WTC11 (cell line): ENCODE measurements at regions not wholly inside any gene's neighbourhood (a gene's known extent, or its start where the extent isn't known, plus 50 kb on each side); places are given as distances from the start of the nearest gene placed in this dataset.

Source experiments
- ATAC-seq: fragments of 200-7000 bp; cut with Tn5 transposase; 2 replicates; pipeline ENCODE4 v1.10.0; 2021; ENCODE audit warnings: mild to moderate bottlenecking, moderate library complexity
- CTCF ChIA-PET: fragments of 300-600 bp; sonication (Branson Sonifier 250); formaldehyde crosslinking; loops from one replicate; lab custom pipeline; 2021; ENCODE audit warnings: antibody characterized with exemption; lab: Charles Lee
- POLR2A ChIA-PET: fragments of 350-600 bp; sonication (Branson Sonifier 250); formaldehyde crosslinking; loops from one replicate; lab custom pipeline; 2021; ENCODE audit warnings: antibody characterized with exemption; lab: Charles Lee
- DNase-seq: peaks from one replicate; pipeline ENCODE4 v3.0.0; 2021; ENCODE audit warnings: low spot score
- H3K27ac Mint-ChIP-seq: 2 replicates; pipeline ENCODE4 v1.8.0; 2021; ENCODE audit warnings: mixed read lengths
- H3K27me3 Mint-ChIP-seq: 2 replicates; pipeline ENCODE4 v1.8.0; 2021; ENCODE audit warnings: low read depth, mild to moderate bottlenecking, moderate library complexity, mixed read lengths
- H3K36me3 Mint-ChIP-seq: 2 replicates; pipeline ENCODE4 v1.8.0; 2021; ENCODE audit warnings: mixed read lengths
- H3K4me1 Mint-ChIP-seq: 2 replicates; pipeline ENCODE4 v1.8.0; 2022; ENCODE audit warnings: mixed read lengths
- H3K4me3 Mint-ChIP-seq: 2 replicates; pipeline ENCODE4 v1.8.0; 2021; ENCODE audit warnings: mild to moderate bottlenecking, moderate library complexity, mixed read lengths
- H3K9me3 Mint-ChIP-seq: 2 replicates; pipeline ENCODE4 v1.8.0; 2021; ENCODE audit warnings: mixed read lengths
- CREM ChIP-seq: sonication (generic); formaldehyde crosslinking; IDR thresholded peaks from 2 replicates; pipeline ENCODE4 v1.8.1; 2022; ENCODE audit warnings: mild to moderate bottlenecking, missing genetic modification reagents, moderate library complexity
- CTCF ChIP-seq: fragments of 200-600 bp; IDR thresholded peaks from 2 replicates; pipeline ENCODE4 v1.8.0; 2022; ENCODE audit warnings: antibody characterized with exemption
- ELF4 ChIP-seq: sonication (generic); formaldehyde crosslinking; IDR thresholded peaks from 2 replicates; pipeline ENCODE4 v1.8.1; 2022; ENCODE audit warnings: low read depth, mild to moderate bottlenecking, moderate library complexity, missing genetic modification reagents
- EMX1 ChIP-seq: fragments of 250-450 bp; sonication (Bioruptor Pico); IDR thresholded peaks from 2 replicates; pipeline ENCODE4 v1.8.0; 2021; ENCODE audit warnings: mild to moderate bottlenecking
- FOXJ3 ChIP-seq: sonication (generic); formaldehyde crosslinking; IDR thresholded peaks from 2 replicates; pipeline ENCODE4 v1.9.0; 2021; ENCODE audit warnings: missing genetic modification reagents, mild to moderate bottlenecking, borderline replicate concordance
- GRHL2 ChIP-seq: fragments of 250-450 bp; sonication (Bioruptor Pico); IDR thresholded peaks from 2 replicates; pipeline ENCODE4 v1.8.0; 2022; ENCODE audit warnings: mild to moderate bottlenecking, moderate library complexity; ENCODE audit not compliant: insufficient replicate concordance, severe bottlenecking
- IRF2 ChIP-seq: sonication (generic); formaldehyde crosslinking; IDR thresholded peaks from 2 replicates; pipeline ENCODE4 v1.8.0; 2022; ENCODE audit warnings: low read depth, missing genetic modification reagents, borderline replicate concordance
- JAZF1 ChIP-seq: fragments of 250-450 bp; sonication (Bioruptor Pico); IDR thresholded peaks from 2 replicates; pipeline ENCODE4 v1.9.0; 2021; ENCODE audit warnings: moderate library complexity, mild to moderate bottlenecking, inconsistent platforms
- MXD4 ChIP-seq: fragments of 250-450 bp; sonication (Bioruptor Pico); IDR thresholded peaks from 2 replicates; pipeline ENCODE4 v1.8.0; 2021; ENCODE audit warnings: mild to moderate bottlenecking, moderate library complexity, borderline replicate concordance
- NR2C2 ChIP-seq: sonication (generic); formaldehyde crosslinking; IDR thresholded peaks from 2 replicates; pipeline ENCODE4 v1.8.0; 2022; ENCODE audit warnings: mild to moderate bottlenecking, missing genetic modification reagents
- PRDM15 ChIP-seq: sonication (generic); formaldehyde crosslinking; IDR thresholded peaks from 2 replicates; pipeline ENCODE4 v1.8.0; 2022; ENCODE audit warnings: missing genetic modification reagents
- PRRX2 ChIP-seq: fragments of 250-450 bp; sonication (Bioruptor Pico); IDR thresholded peaks from 2 replicates; pipeline ENCODE4 v1.8.0; 2021; ENCODE audit warnings: mild to moderate bottlenecking
- SMAD4 ChIP-seq: sonication (generic); formaldehyde crosslinking; IDR thresholded peaks from 2 replicates; pipeline ENCODE4 v1.8.0; 2022; ENCODE audit warnings: mild to moderate bottlenecking, missing genetic modification reagents
- STAT6 ChIP-seq: sonication (generic); formaldehyde crosslinking; conservative IDR thresholded peaks from 2 replicates; pipeline ENCODE4 v1.8.1; 2023; ENCODE audit warnings: mild to moderate bottlenecking, low read depth, missing genetic modification reagents, moderate library complexity
- TCF7 ChIP-seq: sonication (generic); formaldehyde crosslinking; IDR thresholded peaks from 2 replicates; pipeline ENCODE4 v1.8.0; 2022; ENCODE audit warnings: mild to moderate bottlenecking, low read depth, missing genetic modification reagents, moderate library complexity
- TF ChIP-seq, protein P1 (sequence below): fragments of 250-450 bp; sonication (Bioruptor Pico); IDR thresholded peaks from 2 replicates; pipeline ENCODE4 v1.9.0; 2021; ENCODE audit warnings: mild to moderate bottlenecking
- TF ChIP-seq, protein P2 (sequence below): sonication (generic); formaldehyde crosslinking; IDR thresholded peaks from 2 replicates; pipeline ENCODE4 v1.8.1; 2023; ENCODE audit warnings: mild to moderate bottlenecking, missing genetic modification reagents
- TF ChIP-seq, protein P3 (sequence below): sonication (generic); formaldehyde crosslinking; conservative IDR thresholded peaks from 2 replicates; pipeline ENCODE4 v1.8.1; 2022; ENCODE audit warnings: mild to moderate bottlenecking, missing genetic modification reagents
- TF ChIP-seq, protein P4 (sequence below): sonication (generic); formaldehyde crosslinking; IDR thresholded peaks from 2 replicates; pipeline ENCODE4 v1.8.1; 2022; ENCODE audit warnings: low read depth, missing genetic modification reagents, borderline replicate concordance

DNA sequence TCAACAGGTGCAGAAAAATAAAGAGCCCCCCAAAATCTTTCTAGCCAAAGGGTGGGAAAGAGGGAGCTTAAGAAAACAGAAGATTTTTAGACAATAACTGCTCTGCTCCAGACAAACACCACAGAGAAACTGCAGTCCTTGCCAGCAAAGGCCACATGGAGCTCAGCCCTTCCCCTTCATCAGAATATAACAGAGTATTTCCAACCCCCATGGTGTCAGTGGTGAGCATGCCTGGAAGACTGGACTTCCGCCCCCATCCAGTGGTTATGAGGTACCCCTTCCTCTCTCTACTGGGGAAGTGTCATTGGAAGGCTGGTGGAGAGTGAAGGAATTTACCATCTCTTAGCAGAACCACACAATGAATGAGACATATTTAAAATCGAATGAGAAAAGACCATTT lies 1007.3 kb upstream of the CELF2 start:
- DNase-seq (no peak), ATAC-seq (peak; percentile 90)
- Mint-ChIP-seq H3K27ac (no peak overlapping the region), H3K4me1 (peaks cover 14% of the 10 kb centered on the region), H3K36me3 (no peaks in the 10 kb centered on the region), H3K4me3 (no peak overlapping the region), H3K9me3 (no peaks in the 10 kb centered on the region; the same call in 1 of the 2 replicates), H3K27me3 (no peaks in the 10 kb centered on the region)
- TF ChIP-seq, protein P1, sequence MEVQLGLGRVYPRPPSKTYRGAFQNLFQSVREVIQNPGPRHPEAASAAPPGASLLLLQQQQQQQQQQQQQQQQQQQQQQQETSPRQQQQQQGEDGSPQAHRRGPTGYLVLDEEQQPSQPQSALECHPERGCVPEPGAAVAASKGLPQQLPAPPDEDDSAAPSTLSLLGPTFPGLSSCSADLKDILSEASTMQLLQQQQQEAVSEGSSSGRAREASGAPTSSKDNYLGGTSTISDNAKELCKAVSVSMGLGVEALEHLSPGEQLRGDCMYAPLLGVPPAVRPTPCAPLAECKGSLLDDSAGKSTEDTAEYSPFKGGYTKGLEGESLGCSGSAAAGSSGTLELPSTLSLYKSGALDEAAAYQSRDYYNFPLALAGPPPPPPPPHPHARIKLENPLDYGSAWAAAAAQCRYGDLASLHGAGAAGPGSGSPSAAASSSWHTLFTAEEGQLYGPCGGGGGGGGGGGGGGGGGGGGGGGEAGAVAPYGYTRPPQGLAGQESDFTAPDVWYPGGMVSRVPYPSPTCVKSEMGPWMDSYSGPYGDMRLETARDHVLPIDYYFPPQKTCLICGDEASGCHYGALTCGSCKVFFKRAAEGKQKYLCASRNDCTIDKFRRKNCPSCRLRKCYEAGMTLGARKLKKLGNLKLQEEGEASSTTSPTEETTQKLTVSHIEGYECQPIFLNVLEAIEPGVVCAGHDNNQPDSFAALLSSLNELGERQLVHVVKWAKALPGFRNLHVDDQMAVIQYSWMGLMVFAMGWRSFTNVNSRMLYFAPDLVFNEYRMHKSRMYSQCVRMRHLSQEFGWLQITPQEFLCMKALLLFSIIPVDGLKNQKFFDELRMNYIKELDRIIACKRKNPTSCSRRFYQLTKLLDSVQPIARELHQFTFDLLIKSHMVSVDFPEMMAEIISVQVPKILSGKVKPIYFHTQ, result no peak
- ChIA-PET CTCF (interaction anchor here (0.9 kb wide), 1 partner anchor 10 kb away, joined by 4 read pairs; no protein-coding TSS in a partner anchor), POLR2A (no interaction called here)

DNA sequence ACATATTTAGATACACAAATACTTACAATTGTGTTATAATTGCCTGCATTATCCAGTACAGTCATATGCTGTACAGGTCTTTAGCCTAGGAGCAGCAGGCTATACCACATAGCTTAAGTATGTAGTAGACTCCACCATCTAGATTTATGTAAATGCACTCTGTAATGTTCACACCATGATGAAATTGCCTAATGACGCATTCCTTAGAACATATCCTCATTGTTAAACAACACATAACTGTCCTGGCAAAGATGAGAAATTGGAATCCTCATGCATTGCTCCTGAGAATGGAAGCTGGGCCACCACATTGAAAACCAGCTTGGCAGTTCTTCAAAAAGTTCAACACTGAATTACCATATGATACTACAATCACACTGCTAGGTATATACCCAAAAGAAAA lies 1002.8 kb upstream of the CELF2 start:
- ChIA-PET POLR2A (no interaction called here), CTCF (no interaction called here)
- H3K27me3 Mint-ChIP-seq, result no peaks in the 10 kb centered on the region
- ATAC-seq (no peak), DNase-seq (no peak)
- no peak overlapping the region for H3K27ac Mint-ChIP-seq
- peaks cover 7% of the 10 kb centered on the region for H3K9me3 Mint-ChIP-seq
- H3K36me3 Mint-ChIP-seq, result no peaks in the 10 kb centered on the region
- peaks cover 8% of the 10 kb centered on the region for H3K4me1 Mint-ChIP-seq
- H3K4me3 Mint-ChIP-seq, result no peak overlapping the region
- TF ChIP-seq EMX1 (CRISPR knock-in tag) (no peak), SMAD4 (no peak), NR2C2 (CRISPR knock-in tag) (no peak), CREM (CRISPR knock-in tag) (no peak), TCF7 (no peak), IRF2 (CRISPR knock-in tag) (no peak), PRDM15 (CRISPR knock-in tag) (no peak), PRRX2 (CRISPR knock-in tag) (no peak), GRHL2 (CRISPR knock-in tag) (no peak), ELF4 (no peak), CTCF (no peak), JAZF1 (CRISPR knock-in tag) (no peak), FOXJ3 (CRISPR knock-in tag) (no peak), MXD4 (CRISPR knock-in tag) (no peak), STAT6 (CRISPR knock-in tag) (no peak)
- TF ChIP-seq, protein P2, sequence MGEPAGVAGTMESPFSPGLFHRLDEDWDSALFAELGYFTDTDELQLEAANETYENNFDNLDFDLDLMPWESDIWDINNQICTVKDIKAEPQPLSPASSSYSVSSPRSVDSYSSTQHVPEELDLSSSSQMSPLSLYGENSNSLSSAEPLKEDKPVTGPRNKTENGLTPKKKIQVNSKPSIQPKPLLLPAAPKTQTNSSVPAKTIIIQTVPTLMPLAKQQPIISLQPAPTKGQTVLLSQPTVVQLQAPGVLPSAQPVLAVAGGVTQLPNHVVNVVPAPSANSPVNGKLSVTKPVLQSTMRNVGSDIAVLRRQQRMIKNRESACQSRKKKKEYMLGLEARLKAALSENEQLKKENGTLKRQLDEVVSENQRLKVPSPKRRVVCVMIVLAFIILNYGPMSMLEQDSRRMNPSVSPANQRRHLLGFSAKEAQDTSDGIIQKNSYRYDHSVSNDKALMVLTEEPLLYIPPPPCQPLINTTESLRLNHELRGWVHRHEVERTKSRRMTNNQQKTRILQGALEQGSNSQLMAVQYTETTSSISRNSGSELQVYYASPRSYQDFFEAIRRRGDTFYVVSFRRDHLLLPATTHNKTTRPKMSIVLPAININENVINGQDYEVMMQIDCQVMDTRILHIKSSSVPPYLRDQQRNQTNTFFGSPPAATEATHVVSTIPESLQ, result no peak
- TF ChIP-seq, protein P3, sequence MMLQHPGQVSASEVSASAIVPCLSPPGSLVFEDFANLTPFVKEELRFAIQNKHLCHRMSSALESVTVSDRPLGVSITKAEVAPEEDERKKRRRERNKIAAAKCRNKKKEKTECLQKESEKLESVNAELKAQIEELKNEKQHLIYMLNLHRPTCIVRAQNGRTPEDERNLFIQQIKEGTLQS (CRISPR knock-in tag), result no peak
- TF ChIP-seq, protein P4, sequence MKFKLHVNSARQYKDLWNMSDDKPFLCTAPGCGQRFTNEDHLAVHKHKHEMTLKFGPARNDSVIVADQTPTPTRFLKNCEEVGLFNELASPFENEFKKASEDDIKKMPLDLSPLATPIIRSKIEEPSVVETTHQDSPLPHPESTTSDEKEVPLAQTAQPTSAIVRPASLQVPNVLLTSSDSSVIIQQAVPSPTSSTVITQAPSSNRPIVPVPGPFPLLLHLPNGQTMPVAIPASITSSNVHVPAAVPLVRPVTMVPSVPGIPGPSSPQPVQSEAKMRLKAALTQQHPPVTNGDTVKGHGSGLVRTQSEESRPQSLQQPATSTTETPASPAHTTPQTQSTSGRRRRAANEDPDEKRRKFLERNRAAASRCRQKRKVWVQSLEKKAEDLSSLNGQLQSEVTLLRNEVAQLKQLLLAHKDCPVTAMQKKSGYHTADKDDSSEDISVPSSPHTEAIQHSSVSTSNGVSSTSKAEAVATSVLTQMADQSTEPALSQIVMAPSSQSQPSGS (CRISPR knock-in tag), result no peak
